HCT116 (cell line): ENCODE measurements at regions not wholly inside any gene's neighbourhood (a gene's known extent, or its start where the extent isn't known, plus 50 kb on each side); places are given as distances from the start of the nearest gene placed in this dataset.

ENCODE experiments used
- ATAC-seq: fragments of 200-7000 bp; cut with Tn5 transposase; 2 replicates; pipeline ENCODE4 v1.9.1; 2020; ENCODE audit warnings: mild to moderate bottlenecking, moderate library complexity
- BruUV-seq: library from RNA; stranded (reverse); fragments of 400-500 nt; replicated peaks from 2 replicates; lab custom pipeline; 2021; lab: Mats Ljungman, UMichigan
- CTCF ChIA-PET: fragments of 300-600 bp; sonication (Branson Sonifier 250); formaldehyde crosslinking; loops from one replicate; lab custom pipeline; 2021; ENCODE audit warnings: antibody characterized with exemption; lab: Charles Lee
- POLR2A ChIA-PET: fragments of 300-600, 350-600 bp; sonication (Branson Sonifier 250); formaldehyde crosslinking; loops from one replicate; lab custom pipeline; 2021; ENCODE audit warnings: antibody characterized with exemption; lab: Charles Lee
- RAD21 ChIA-PET, 2 experiments: fragments of 300-600 bp; sonication (Branson Sonifier 250); formaldehyde crosslinking; loops; one replicate each; lab custom pipeline; 2023; ENCODE audit warnings: low total read pairs in 2 of 2; ENCODE audit not compliant: uncharacterized antibody in 2 of 2, unreplicated experiment in 2 of 2, low non-redundant PET in 1 of 2; lab: Charles Lee
- DNase-seq: peaks from one replicate; pipeline ENCODE4 v3.0.0-alpha.2; 2010; ENCODE audit warnings: low read depth, low spot score
- H2AFZ ChIP-seq: fragments of 200-600 bp; shearing (Covaris generic), sonication (generic); 2 replicates; pipeline ENCODE4 v1.6.1; 2017; ENCODE audit warnings: low read depth, mixed run types, mixed read lengths, antibody characterized with exemption, low read length; ENCODE audit not compliant: poor library complexity, severe bottlenecking
- H3K27ac ChIP-seq: 2 replicates; pipeline ENCODE4 v1.5.1; 2012; ENCODE audit warnings: low read depth, low read length
- H3K27me3 ChIP-seq: fragments of 200-600 bp; sonication (generic); 2 replicates; pipeline ENCODE4 v1.6.1; 2016; ENCODE audit warnings: mixed run types, low read length, mixed read lengths; ENCODE audit not compliant: insufficient read depth
- H3K36me3 ChIP-seq, 2 experiments: fragments of 200-500 bp in 1 of 2; fragments of 200-600 bp in 1 of 2; sonication (Bioruptor generic) in 1 of 2; sonication (generic) in 1 of 2; 2 replicates each; pipeline versions ENCODE4 v1.5.1 to v1.6.1; 2014 to 2016; ENCODE audit warnings: low read length in 2 of 2, inconsistent platforms in 1 of 2, mixed read lengths in 1 of 2, mixed run types in 1 of 2; ENCODE audit not compliant: insufficient read depth in 2 of 2, control insufficient read depth in 1 of 2
- H3K4me1 ChIP-seq, 2 experiments: fragments of 200-600 bp in 1 of 2; sonication (generic) in 1 of 2; 2 replicates each; pipeline versions ENCODE4 v1.5.1 to v1.6.1; 2012 to 2017; ENCODE audit warnings: low read length in 2 of 2, inconsistent platforms in 1 of 2, mild to moderate bottlenecking in 1 of 2, mixed read lengths in 1 of 2, mixed run types in 1 of 2, moderate library complexity in 1 of 2; ENCODE audit not compliant: insufficient read depth in 2 of 2, control insufficient read depth in 1 of 2
- H3K4me2 ChIP-seq: fragments of 200-600 bp; sonication (generic); 2 replicates; pipeline ENCODE4 v1.6.1; 2017; ENCODE audit warnings: mixed run types, low read length, mixed read lengths
- H3K4me3 ChIP-seq, 2 experiments: fragments of 200-600 bp in 1 of 2; sonication (generic) in 1 of 2; replicated peaks in 1 of 2; 2 replicates each; pipeline ENCODE4 v1.5.1; 2011 to 2016; ENCODE audit warnings: low read length in 2 of 2, control low read depth in 1 of 2, low read depth in 1 of 2, mild to moderate bottlenecking in 1 of 2, mixed read lengths in 1 of 2, mixed run types in 1 of 2
- H3K79me2 ChIP-seq: fragments of 200-600 bp; sonication (generic); 2 replicates; pipeline ENCODE4 v1.6.1; 2017; ENCODE audit warnings: mild to moderate bottlenecking, mixed run types, low read length, moderate library complexity, mixed read lengths; ENCODE audit not compliant: insufficient read depth
- H3K9ac ChIP-seq: fragments of 200-600 bp; sonication (generic); 2 replicates; pipeline ENCODE4 v1.6.1; 2016; ENCODE audit warnings: low read length, mixed read lengths
- H3K9me2 ChIP-seq: fragments of 200-600 bp; sonication (generic), shearing (Covaris generic); 2 replicates; pipeline ENCODE4 v1.6.1; 2017; ENCODE audit warnings: mixed run types, mild to moderate bottlenecking, moderate library complexity; ENCODE audit not compliant: insufficient read depth
- H3K9me3 ChIP-seq, 2 experiments: fragments of 200-500 bp in 1 of 2; fragments of 200-600 bp in 1 of 2; sonication (Bioruptor generic) in 1 of 2; sonication (generic) in 1 of 2; 2 replicates each; pipeline ENCODE4 v1.6.1; 2014 to 2017; ENCODE audit warnings: low read length in 2 of 2, mixed read lengths in 2 of 2, inconsistent platforms in 1 of 2, low read depth in 1 of 2, mild to moderate bottlenecking in 1 of 2, mixed run types in 1 of 2, moderate library complexity in 1 of 2; ENCODE audit not compliant: control insufficient read depth in 1 of 2, insufficient read depth in 1 of 2
- H4K20me1 ChIP-seq: fragments of 200-600 bp; sonication (generic), shearing (Covaris generic); 2 replicates; pipeline ENCODE4 v1.6.1; 2017; ENCODE audit warnings: mixed run types, mild to moderate bottlenecking, moderate library complexity; ENCODE audit not compliant: insufficient read depth
- CBX3 ChIP-seq: IDR thresholded peaks from 2 replicates; pipeline ENCODE4 v1.6.1; 2012; ENCODE audit warnings: low read depth
- CEBPB ChIP-seq: IDR thresholded peaks from 2 replicates; pipeline ENCODE4 v1.6.1; 2012; ENCODE audit warnings: low read depth
- EGR1 ChIP-seq: IDR thresholded peaks from 2 replicates; pipeline ENCODE4 v1.6.1; 2012; ENCODE audit warnings: low read depth
- ELF1 ChIP-seq: IDR thresholded peaks from 2 replicates; pipeline ENCODE4 v1.6.1; 2012; ENCODE audit warnings: low read depth, borderline replicate concordance
- EZH2 ChIP-seq: fragments of 200-600 bp; sonication (generic); IDR thresholded peaks from 2 replicates; pipeline ENCODE4 v1.6.1; 2017; ENCODE audit warnings: antibody characterized with exemption, mixed run types
- EZH2phosphoT487 ChIP-seq: fragments of 200-600 bp; IDR thresholded peaks from 2 replicates; pipeline ENCODE4 v1.6.1; 2018; ENCODE audit warnings: antibody characterized with exemption, borderline replicate concordance
- FOSL1 ChIP-seq: IDR thresholded peaks from 2 replicates; pipeline ENCODE4 v1.6.1; 2012; ENCODE audit warnings: low read depth
- SP1 ChIP-seq: IDR thresholded peaks from 2 replicates; pipeline ENCODE4 v1.6.1; 2012; ENCODE audit warnings: low read depth
- YY1 ChIP-seq: IDR thresholded peaks from 2 replicates; pipeline ENCODE4 v1.6.1; 2011; ENCODE audit warnings: low read length, low read depth, moderate library complexity, mild to moderate bottlenecking; ENCODE audit not compliant: insufficient replicate concordance; ENCODE audit errors: extremely low read depth
- ZFX ChIP-seq: fragments of 450-650 bp; IDR thresholded peaks from 2 replicates; pipeline ENCODE4 v1.6.1; 2017
- intact Hi-C: fragments of 100-400 bp; cut with micrococcal nuclease; formaldehyde crosslinking; loops from 2 replicates; pipeline ENCODE4 v1.10.0; 2022
- TF ChIP-seq, protein P1 (sequence below): IDR thresholded peaks from 2 replicates; pipeline ENCODE4 v1.6.1; 2012
- TF ChIP-seq, protein P2 (sequence below): IDR thresholded peaks from 2 replicates; pipeline ENCODE4 v1.6.1; 2012

DNA sequence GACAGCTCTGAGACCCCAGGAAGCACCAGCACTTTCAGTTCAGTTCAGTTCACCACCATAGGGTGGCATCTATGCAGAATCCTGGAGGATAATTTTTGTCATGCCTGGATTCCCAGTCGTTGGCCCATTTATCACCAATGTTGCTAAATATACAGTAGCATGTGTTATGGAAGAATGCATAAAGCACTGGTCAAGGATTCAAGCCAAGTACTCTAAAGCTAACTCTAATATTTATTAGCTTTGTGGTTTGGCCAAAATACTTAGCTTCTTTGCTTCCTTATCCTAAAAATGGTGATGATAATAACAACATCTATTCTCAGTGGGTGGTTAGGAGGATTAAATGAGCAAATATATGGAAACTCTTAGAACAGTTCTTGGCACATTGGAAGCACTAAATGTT is 294.7 kb upstream of the ZC3H12C start:
- POLR2A ChIA-PET, result no interaction called here
- Histone ChIP-seq H3K9me3 (no peaks in the 10 kb centered on the region), H3K36me3 (no peaks in the 10 kb centered on the region), H2AFZ (no peak overlapping the region), H3K4me1 (peaks cover 0 to 12% of the 10 kb centered on the region in 2 experiments; a peak in 2 of 4 replicates), H3K27ac (no peak overlapping the region), H3K9me2 (no peaks in the 10 kb centered on the region), H3K4me2 (no peak overlapping the region), H3K79me2 (no peaks in the 10 kb centered on the region), H3K27me3 (no peaks in the 10 kb centered on the region), H4K20me1 (no peaks in the 10 kb centered on the region), H3K9ac (no peak overlapping the region), H3K4me3 (no peak overlapping the region)
- CTCF ChIA-PET, result no interaction called here
- BruUV-seq, result no TSS peak
- intact Hi-C loops, result loop anchor here (5.0 kb wide), 1 partner anchor 81 kb away; no protein-coding TSS in a partner anchor
- RAD21 ChIA-PET, result no interaction called here
- ATAC-seq (no peak), DNase-seq (no peak)
- TF ChIP-seq EZH2phosphoT487 (no peak), CBX3 (no peak), CEBPB (no peak), ELF1 (no peak), SP1 (no peak), ZFX (no peak)
- TF ChIP-seq, protein P1, sequence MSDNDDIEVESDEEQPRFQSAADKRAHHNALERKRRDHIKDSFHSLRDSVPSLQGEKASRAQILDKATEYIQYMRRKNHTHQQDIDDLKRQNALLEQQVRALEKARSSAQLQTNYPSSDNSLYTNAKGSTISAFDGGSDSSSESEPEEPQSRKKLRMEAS, result no peak
- TF ChIP-seq, protein P2, sequence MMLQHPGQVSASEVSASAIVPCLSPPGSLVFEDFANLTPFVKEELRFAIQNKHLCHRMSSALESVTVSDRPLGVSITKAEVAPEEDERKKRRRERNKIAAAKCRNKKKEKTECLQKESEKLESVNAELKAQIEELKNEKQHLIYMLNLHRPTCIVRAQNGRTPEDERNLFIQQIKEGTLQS, result no peak

DNA sequence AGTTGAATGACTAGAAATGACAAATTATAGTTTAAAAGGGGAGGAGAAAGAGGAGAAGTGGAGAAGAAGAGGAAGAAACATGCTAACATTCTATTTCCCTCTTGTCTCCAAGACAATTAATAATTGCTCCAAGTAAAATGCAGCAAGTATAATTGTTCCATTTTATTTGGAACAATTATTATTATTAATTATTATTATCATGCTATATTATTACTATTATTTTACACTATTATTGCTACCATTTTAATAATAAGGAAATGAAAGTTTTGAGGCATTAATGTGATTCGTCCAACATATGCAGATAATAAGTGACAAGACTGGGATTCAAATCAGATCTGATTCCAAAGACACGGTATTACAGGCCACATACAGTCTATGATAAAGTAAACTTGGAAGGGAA is 293.6 kb upstream of the ZC3H12C start:
- H3K9ac ChIP-seq, result no peak overlapping the region
- no peak for DNase-seq
- no peaks in the 10 kb centered on the region for H3K36me3 ChIP-seq
- no peaks in the 10 kb centered on the region for H4K20me1 ChIP-seq
- POLR2A ChIA-PET, result no interaction called here
- ATAC-seq, result no peak
- H3K27me3 ChIP-seq, result no peaks in the 10 kb centered on the region
- RAD21 ChIA-PET, result no interaction called here
- no TSS peak for BruUV-seq
- H3K4me1 ChIP-seq, result peaks cover 0 to 12% of the 10 kb centered on the region in 2 experiments; a peak in 2 of 4 replicates
- no peaks in the 10 kb centered on the region for H3K9me2 ChIP-seq
- no peak overlapping the region for H3K4me2 ChIP-seq
- H3K4me3 ChIP-seq, result no peak overlapping the region
- intact Hi-C loops, result loop anchor here (5.0 kb wide), 1 partner anchor 82 kb away; no protein-coding TSS in a partner anchor
- TF ChIP-seq, protein P2, result no peak
- TF ChIP-seq EZH2phosphoT487, result no peak
- no peak for TF ChIP-seq SP1
- TF ChIP-seq FOSL1, result no peak
- TF ChIP-seq EZH2, result no peak
- no peak for TF ChIP-seq YY1
- no peak for TF ChIP-seq CEBPB
- TF ChIP-seq EGR1, result no peak
- TF ChIP-seq CBX3, result no peak
- TF ChIP-seq, protein P1, result no peak
- TF ChIP-seq, all 23 proteins: peak for 0
- no peak overlapping the region for H3K27ac ChIP-seq
- no peak overlapping the region for H2AFZ ChIP-seq
- no peaks in the 10 kb centered on the region for H3K79me2 ChIP-seq
- CTCF ChIA-PET, result no interaction called here
- H3K9me3 ChIP-seq, result no peaks in the 10 kb centered on the region
